ENCODE measurements at regions not wholly inside any gene's neighbourhood (a gene's known extent, or its start where the extent isn't known, plus 50 kb on each side); places are given as distances from the start of the nearest gene placed in this dataset.

GRCh38 chr14:98623788-98624415 lies 648.1 kb downstream of the BCL11B start:
- no peak for DNase-seq (ENCODE audit: insufficient read length, low spot score)
- TF ChIP-seq PAX5 (IDR thresholded peaks at IDR 0.05; ENCODE audit: insufficient read depth, low read length, severe bottlenecking) (no peak), POLR2A (IDR thresholded peaks at IDR 0.05; ENCODE audit: low read depth, low read length) (no peak), POU2F2 (IDR thresholded peaks at IDR 0.05; ENCODE audit: low read depth, low read length) (no peak), TAF1 (IDR thresholded peaks at IDR 0.05; ENCODE audit: low read depth, low read length) (no peak), POLR2AphosphoS5 (IDR thresholded peaks at IDR 0.05; ENCODE audit: low read depth, low read length) (no peak), SPI1 (IDR thresholded peaks at IDR 0.05; ENCODE audit: low read depth, low read length) (no peak)
- no peak for FAIRE-seq

GRCh38 chr14:98633380-98633779 lies 638.6 kb downstream of the BCL11B start:
- DNase-seq (ENCODE audit: insufficient read length, low spot score) (no peak), FAIRE-seq (no peak)
- TF ChIP-seq PAX5 (IDR thresholded peaks at IDR 0.05; ENCODE audit: insufficient read depth, low read length, severe bottlenecking): no peak
- no peak for TF ChIP-seq POU2F2 (IDR thresholded peaks at IDR 0.05; ENCODE audit: low read depth, low read length)
- no peak for TF ChIP-seq SPI1 (IDR thresholded peaks at IDR 0.05; ENCODE audit: low read depth, low read length)
- no peak for TF ChIP-seq POLR2A (IDR thresholded peaks at IDR 0.05; ENCODE audit: low read depth, low read length)
- TF ChIP-seq TAF1 (IDR thresholded peaks at IDR 0.05; ENCODE audit: low read depth, low read length): no peak
- no peak for TF ChIP-seq POLR2AphosphoS5 (IDR thresholded peaks at IDR 0.05; ENCODE audit: low read depth, low read length)

- FAIRE-seq (no peak), DNase-seq (ENCODE audit: insufficient read length, low spot score) (no peak)
- TF ChIP-seq SPI1 (IDR thresholded peaks at IDR 0.05; ENCODE audit: low read depth, low read length) (no peak), TAF1 (IDR thresholded peaks at IDR 0.05; ENCODE audit: low read depth, low read length) (no peak), PAX5 (IDR thresholded peaks at IDR 0.05; ENCODE audit: insufficient read depth, low read length, severe bottlenecking) (no peak), POLR2AphosphoS5 (IDR thresholded peaks at IDR 0.05; ENCODE audit: low read depth, low read length) (no peak), POU2F2 (IDR thresholded peaks at IDR 0.05; ENCODE audit: low read depth, low read length) (no peak), POLR2A (IDR thresholded peaks at IDR 0.05; ENCODE audit: low read depth, low read length) (no peak)
Observed at GRCh38 chr14:98634043-98634820, 637.8 kb downstream of the BCL11B start.

- no peak for DNase-seq (ENCODE audit: insufficient read length, low spot score)
- FAIRE-seq: no peak
- TF ChIP-seq POLR2AphosphoS5 (IDR thresholded peaks at IDR 0.05; ENCODE audit: low read depth, low read length) (no peak), POLR2A (IDR thresholded peaks at IDR 0.05; ENCODE audit: low read depth, low read length) (no peak), TAF1 (IDR thresholded peaks at IDR 0.05; ENCODE audit: low read depth, low read length) (no peak)
Observed at GRCh38 chr14:98638366-98638765, 633.6 kb downstream of the BCL11B start.

- TF ChIP-seq SPI1 (IDR thresholded peaks at IDR 0.05; ENCODE audit: low read depth, low read length) (no peak), PAX5 (IDR thresholded peaks at IDR 0.05; ENCODE audit: insufficient read depth, low read length, severe bottlenecking) (no peak), POLR2AphosphoS5 (IDR thresholded peaks at IDR 0.05; ENCODE audit: low read depth, low read length) (no peak), TAF1 (IDR thresholded peaks at IDR 0.05; ENCODE audit: low read depth, low read length) (no peak), POLR2A (IDR thresholded peaks at IDR 0.05; ENCODE audit: low read depth, low read length) (no peak), POU2F2 (IDR thresholded peaks at IDR 0.05; ENCODE audit: low read depth, low read length) (no peak)
Observed at GRCh38 chr14:98647754-98648153, 624.2 kb downstream of the BCL11B start.

GRCh38 chr14:98651037-98651436 lies 621.0 kb downstream of the BCL11B start:
- DNase-seq (ENCODE audit: insufficient read length, low spot score): no peak
- TF ChIP-seq TAF1 (IDR thresholded peaks at IDR 0.05; ENCODE audit: low read depth, low read length) (no peak), POU2F2 (IDR thresholded peaks at IDR 0.05; ENCODE audit: low read depth, low read length) (no peak), PAX5 (IDR thresholded peaks at IDR 0.05; ENCODE audit: insufficient read depth, low read length, severe bottlenecking) (no peak), POLR2A (IDR thresholded peaks at IDR 0.05; ENCODE audit: low read depth, low read length) (no peak), POLR2AphosphoS5 (IDR thresholded peaks at IDR 0.05; ENCODE audit: low read depth, low read length) (no peak), SPI1 (IDR thresholded peaks at IDR 0.05; ENCODE audit: low read depth, low read length) (no peak)
- FAIRE-seq: no peak

More at GRCh38 chr14:98647754-98648153, 624.2 kb downstream of the BCL11B start:
- DNase-seq (ENCODE audit: insufficient read length, low spot score) (no peak), FAIRE-seq (no peak)

GRCh38 chr14:98665007-98665406 lies 607.0 kb downstream of the BCL11B start:
- FAIRE-seq: no peak
- TF ChIP-seq TAF1 (IDR thresholded peaks at IDR 0.05; ENCODE audit: low read depth, low read length): no peak
- DNase-seq (ENCODE audit: insufficient read length, low spot score): no peak

- TF ChIP-seq POLR2AphosphoS5 (IDR thresholded peaks at IDR 0.05; ENCODE audit: low read depth, low read length) (no peak), POU2F2 (IDR thresholded peaks at IDR 0.05; ENCODE audit: low read depth, low read length) (no peak)
- DNase-seq (ENCODE audit: insufficient read length, low spot score) (no peak), FAIRE-seq (no peak)
Observed at GRCh38 chr14:98666545-98666944, 605.5 kb downstream of the BCL11B start.

- TF ChIP-seq POLR2A (IDR thresholded peaks at IDR 0.05; ENCODE audit: low read depth, low read length) (no peak), SPI1 (IDR thresholded peaks at IDR 0.05; ENCODE audit: low read depth, low read length) (no peak), PAX5 (IDR thresholded peaks at IDR 0.05; ENCODE audit: insufficient read depth, low read length, severe bottlenecking) (no peak), POU2F2 (IDR thresholded peaks at IDR 0.05; ENCODE audit: low read depth, low read length) (no peak), TAF1 (IDR thresholded peaks at IDR 0.05; ENCODE audit: low read depth, low read length) (no peak), POLR2AphosphoS5 (IDR thresholded peaks at IDR 0.05; ENCODE audit: low read depth, low read length) (no peak)
- FAIRE-seq (no peak), DNase-seq (ENCODE audit: insufficient read length, low spot score) (no peak)
Observed at GRCh38 chr14:98682033-98682432, 590.0 kb downstream of the BCL11B start.

- no peak for FAIRE-seq
Observed at GRCh38 chr14:98682726-98683125, 589.3 kb downstream of the BCL11B start.

More at GRCh38 chr14:98682726-98683125, 589.3 kb downstream of the BCL11B start:
- DNase-seq (ENCODE audit: insufficient read length, low spot score): no peak
- TF ChIP-seq TAF1 (IDR thresholded peaks at IDR 0.05; ENCODE audit: low read depth, low read length) (no peak), POLR2A (IDR thresholded peaks at IDR 0.05; ENCODE audit: low read depth, low read length) (no peak), SPI1 (IDR thresholded peaks at IDR 0.05; ENCODE audit: low read depth, low read length) (no peak), PAX5 (IDR thresholded peaks at IDR 0.05; ENCODE audit: insufficient read depth, low read length, severe bottlenecking) (no peak), POLR2AphosphoS5 (IDR thresholded peaks at IDR 0.05; ENCODE audit: low read depth, low read length) (no peak), POU2F2 (IDR thresholded peaks at IDR 0.05; ENCODE audit: low read depth, low read length) (no peak)

Data from GM12891 (cell line).